Occipital lobe (tissue), 1 donor: ENCODE measurements at regions not wholly inside any gene's neighbourhood (a gene's known extent, or its start where the extent isn't known, plus 50 kb on each side); places are given as distances from the start of the nearest gene placed in this dataset.

Experiments used
- DNase-seq: peaks from one replicate; lab custom pipeline; 2025; lab: John Stamatoyannopoulos, UW

DNA sequence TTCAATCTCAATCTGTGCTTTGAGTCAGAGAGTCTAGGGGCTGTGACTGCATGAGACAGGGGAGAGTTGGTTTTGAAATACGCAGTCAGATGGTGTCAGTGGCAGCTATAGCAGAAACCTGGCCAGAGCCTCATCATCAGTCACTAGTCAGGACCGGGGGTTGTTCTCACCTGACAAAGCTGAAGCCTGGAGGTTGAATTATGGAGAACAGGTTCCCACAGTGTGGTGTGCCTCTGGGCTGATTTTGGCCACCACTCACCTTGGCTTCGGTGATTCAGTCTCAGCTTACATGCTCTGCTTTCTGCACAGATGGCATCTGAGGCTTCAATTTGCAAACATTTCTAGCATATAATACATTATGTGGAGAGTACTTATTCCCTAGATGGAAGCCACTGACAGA is 387.3 kb downstream of the YTHDC2 start:
- no peak for DNase-seq

DNA sequence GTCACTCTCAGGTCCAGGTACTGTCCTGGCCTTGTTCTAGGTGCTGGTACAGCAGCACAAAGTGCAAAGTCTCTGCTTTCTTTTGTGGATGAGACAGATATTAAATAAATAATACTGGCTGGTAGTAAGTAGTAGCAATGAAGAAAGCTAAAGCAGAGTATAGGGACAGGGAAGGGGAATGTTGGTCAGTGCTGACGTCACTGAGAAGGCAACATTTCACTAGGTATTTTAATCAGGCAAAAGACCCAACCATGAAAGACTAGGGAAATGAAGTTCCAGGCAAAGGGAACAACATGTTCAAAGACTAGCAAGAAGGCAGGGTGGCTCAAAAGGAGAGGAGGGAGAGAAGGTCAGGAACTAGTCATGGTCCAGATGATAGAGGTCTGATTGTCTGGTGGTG is 388.2 kb downstream of the YTHDC2 start:
- DNase-seq, result no peak

DNA sequence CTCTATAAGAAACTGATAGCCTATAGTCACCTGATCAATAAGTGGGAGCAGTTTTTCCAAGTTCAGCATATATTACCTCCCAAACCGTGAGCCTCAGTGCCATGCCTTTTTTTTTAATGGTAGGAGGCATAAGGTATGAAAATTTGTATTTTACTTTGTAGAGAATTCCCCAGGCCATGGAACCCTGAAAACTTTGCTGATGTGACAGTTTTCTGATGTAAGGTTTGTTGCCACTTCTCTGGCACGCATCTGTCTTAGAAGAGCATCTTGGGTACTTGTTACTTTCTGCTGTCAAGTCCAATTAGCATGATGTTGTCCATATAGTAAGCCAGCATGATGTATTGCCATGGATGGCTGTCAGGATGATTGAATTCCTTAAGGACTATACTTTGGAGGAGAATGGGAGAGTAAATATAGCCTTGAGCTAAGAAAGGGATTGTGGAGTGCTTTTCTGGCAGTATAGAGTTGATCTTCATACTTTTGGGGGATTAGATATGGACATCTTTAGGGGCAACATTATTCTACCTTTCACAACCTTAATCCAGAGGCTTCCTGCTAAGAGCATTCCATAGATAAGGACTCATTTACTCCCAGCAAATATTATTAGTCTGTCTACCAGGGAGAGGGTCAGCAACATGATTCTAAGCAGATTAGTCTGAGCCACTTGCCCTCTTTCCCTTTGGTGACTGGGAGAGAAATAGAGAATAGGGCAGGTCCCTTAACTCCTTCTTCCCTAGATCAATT is 389.6 kb downstream of the YTHDC2 start:
- no peak for DNase-seq

GRCh38 chr5:113909782-113910181 is 396.3 kb downstream of the YTHDC2 start:
- DNase-seq, result no peak

DNA sequence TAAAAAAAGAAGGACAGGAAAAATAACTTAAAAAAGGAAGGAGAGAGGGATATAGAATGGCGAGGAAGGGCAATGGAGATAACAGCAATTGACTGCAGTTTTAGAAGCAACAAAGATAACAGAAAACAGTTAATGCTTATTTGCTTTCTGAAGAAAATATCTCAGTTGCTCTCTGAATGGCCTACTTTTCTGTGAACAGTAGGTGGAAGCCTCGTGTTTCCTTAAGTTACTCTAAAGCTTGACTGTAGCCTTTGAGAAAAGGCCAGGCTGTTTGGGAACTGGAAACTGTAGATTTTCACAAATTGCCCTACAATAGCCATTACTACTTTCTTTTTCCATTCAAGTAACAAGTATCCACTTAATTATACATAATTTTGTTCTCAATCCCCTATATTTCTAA is 404.5 kb downstream of the YTHDC2 start:
- DNase-seq, result no peak

- DNase-seq, result no peak
These were observed 408.8 kb downstream of the YTHDC2 start for GRCh38 chr5:113922343-113922742.

DNA sequence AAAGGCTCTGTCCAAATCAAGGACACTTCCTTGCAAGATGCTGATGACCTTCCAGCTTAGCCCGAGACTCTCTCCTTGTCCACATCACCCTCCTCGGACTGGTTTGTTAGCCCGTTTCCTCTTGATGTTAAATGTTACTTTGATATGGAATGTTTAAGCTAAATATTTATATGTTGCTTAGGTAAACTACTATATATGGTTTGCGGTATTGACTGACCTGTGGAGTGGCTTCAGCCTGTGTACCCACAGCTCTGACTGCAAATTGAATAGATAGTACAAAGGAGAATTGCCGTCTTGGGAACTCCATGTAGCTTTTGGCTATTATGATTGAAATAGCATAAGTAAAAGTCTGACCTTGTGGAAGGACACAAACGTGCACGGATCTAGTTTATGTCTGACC is 422.0 kb downstream of the YTHDC2 start:
- DNase-seq, result no peak

DNA sequence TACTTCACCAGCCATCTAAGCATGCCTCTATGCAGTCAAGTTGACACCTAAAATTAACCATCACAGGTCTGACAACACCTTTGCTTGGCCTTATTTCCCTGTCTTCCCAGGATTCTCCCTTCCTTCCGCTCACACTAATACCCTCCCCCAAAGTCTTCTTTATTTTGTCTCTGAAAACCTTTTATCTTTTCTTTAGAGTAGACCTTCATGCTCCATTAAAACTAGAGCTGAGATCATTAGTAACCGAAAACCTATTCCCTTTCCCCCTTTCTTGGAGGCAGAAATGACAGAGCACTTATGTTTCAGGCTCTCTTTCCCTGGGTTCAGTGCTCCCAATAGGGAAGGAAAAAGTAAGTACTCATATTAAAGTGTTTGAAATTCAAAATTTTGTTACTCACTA is 423.8 kb downstream of the YTHDC2 start:
- DNase-seq, result no peak

GRCh38 chr5:113939988-113940387 is 421.9 kb upstream of the KCNN2 start:
- DNase-seq, result no peak

- no peak for DNase-seq
These were observed 411.7 kb upstream of the KCNN2 start for GRCh38 chr5:113950186-113950585.

DNA sequence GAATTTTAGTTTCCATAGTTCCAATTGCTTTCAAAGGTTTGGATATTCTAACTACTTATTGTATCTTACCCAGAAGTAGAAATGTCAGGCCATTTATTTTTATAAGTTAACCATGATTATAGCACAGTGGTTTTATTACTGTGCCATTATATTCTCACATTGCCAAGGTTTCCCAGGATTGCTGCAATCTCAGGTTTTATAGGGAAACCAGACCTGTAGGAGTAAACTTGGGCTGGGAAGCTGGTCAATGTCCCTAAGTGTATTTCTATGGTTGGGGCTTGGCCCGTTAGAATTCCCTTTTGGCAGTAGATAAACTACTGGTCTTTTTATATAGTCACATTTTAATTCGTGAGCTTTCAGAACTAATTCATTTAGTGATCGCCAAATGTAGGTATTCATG is 396.6 kb upstream of the KCNN2 start:
- DNase-seq, result no peak

- DNase-seq, result no peak
These were observed 392.0 kb upstream of the KCNN2 start for GRCh38 chr5:113969901-113970300.

DNA sequence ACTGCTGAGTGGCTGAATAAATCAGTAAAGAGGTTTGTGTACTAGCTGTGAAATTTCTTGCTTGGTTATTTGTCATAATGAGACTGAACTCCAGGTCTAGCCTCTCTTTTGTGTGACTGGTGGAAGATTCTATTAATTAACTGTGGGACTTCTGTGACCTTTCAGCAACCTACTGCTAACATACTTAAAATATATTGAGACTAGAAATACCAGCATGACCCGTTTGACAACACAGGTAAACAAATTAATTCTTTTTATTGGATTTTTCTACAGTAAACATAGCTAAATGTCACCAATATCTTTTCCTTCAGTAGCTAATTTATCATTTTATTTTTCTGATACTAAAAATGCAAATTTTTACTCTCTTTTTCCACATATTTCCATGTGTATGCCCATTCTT is 390.4 kb upstream of the KCNN2 start:
- DNase-seq, result no peak

DNA sequence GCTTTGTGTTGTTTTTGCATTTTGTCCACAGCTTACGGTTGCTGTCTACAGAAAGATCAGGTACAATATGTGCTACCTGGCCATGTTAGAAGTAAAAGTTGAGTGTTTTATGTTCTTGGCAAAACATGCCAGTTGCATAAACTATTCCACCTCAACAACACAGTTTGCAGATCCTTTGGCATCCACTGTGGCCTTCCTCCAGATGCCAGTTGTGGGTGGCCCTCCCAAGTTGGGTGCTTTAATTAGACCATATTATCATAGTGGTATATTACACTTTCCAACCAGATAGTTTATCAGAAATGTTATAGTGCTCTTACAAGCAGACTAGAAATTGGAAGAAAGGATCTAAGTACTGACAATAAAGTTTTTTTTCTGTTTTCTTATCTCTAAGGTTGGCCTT is 386.9 kb upstream of the KCNN2 start:
- no peak for DNase-seq

DNA sequence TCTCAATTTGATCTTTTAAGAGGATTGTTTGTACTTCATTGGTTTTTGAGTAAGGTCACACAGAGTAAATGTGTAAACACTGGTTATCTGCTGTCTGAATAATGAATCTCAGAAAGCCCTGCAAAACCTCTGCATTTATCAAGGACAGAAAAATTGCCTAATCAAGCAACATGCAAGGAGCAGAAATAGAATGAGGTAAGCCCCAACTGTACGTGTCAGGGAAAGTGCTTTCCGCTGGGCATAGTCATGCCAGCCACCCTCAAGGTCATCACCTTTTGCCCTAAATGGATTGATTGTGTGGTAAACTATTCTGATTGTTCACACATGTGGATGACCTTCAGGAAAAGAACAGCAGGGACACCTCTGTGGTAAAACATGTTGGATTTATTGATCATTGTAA is 376.9 kb upstream of the KCNN2 start:
- no peak for DNase-seq

DNA sequence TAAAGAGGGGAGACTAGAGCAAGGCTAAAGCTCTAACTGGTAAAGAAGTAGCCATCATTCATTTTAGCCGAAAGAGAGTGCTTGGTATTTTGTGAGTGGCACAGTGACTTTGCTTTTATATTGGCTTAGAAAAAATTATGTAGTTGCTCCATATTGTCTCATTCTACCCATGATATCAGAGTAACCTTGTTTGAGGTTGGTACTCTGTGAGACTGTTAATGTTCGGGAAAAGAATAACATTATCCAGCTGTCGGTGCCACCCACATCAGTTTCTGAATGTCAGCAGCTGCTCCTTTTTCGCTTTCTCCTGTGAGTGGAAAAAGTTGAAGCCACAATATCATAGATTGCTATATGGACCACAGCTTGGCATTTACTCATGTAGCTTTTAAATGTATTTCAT is 376.4 kb upstream of the KCNN2 start:
- no peak for DNase-seq

GRCh38 chr5:113989278-113989912 is 372.5 kb upstream of the KCNN2 start:
- no peak for DNase-seq

- DNase-seq, result no peak
These were observed 372.0 kb upstream of the KCNN2 start for GRCh38 chr5:113989913-113990305.

DNA sequence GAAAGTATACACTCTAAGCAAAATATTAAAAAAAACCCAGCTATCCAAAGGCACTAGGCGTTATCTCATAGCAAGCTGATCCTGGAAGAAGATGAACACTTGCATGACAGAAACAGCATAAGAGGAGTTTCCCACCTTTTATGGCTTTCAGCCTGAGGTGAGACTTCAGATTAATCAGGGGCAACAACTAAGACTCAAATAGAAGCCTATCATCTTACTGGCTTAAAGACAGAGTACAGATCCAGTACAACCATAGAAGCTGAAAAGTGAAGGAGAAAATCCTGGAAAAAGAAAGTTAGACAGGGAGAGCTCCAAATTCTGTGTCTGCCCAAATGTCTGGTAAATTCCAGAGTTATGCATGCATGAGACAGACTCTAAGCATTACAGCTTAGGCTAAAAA is 360.8 kb upstream of the KCNN2 start:
- DNase-seq, result no peak

DNA sequence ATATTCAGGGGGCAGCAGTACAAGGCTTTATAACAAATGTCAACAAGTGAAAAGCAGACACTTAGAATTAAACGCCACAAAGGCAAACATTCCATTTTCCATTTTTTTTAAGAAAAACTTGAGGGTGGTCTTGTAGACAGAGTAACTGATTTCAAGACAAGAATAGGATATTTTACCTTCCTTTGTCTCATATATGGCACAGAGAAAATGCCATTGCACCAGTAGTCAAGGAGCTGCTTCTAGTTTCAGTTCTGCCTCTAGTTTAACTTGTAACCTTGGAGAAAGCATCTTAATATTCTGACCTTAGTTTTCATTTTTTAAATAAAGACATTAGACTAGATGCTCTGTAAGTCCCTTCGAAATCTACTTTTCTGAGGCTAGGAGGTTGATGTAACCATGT is 355.3 kb upstream of the KCNN2 start:
- no peak for DNase-seq

- no peak for DNase-seq
These were observed 354.2 kb upstream of the KCNN2 start for GRCh38 chr5:114007678-114008077.

DNA sequence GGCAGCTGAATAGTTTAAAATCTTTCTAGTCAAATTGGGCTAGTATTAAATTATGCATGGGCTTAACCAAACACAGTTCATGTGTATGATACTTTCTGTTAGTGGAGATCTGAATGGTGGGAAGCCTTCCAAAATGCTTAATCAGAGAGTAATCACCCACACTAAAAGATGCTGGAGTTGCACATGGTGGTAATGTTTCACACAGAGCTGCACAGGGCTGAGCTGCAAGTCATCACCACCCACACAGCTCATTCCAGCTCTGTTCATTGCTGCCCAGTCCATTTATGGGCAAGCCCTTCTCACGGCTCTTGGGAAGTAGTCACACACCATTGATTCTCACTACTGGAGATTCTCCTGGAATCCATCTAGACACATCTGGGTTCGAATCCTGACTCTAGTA is 351.5 kb upstream of the KCNN2 start:
- DNase-seq, result peak; percentile 1

- no peak for DNase-seq
These were observed 343.7 kb upstream of the KCNN2 start for GRCh38 chr5:114018186-114018585.

DNA sequence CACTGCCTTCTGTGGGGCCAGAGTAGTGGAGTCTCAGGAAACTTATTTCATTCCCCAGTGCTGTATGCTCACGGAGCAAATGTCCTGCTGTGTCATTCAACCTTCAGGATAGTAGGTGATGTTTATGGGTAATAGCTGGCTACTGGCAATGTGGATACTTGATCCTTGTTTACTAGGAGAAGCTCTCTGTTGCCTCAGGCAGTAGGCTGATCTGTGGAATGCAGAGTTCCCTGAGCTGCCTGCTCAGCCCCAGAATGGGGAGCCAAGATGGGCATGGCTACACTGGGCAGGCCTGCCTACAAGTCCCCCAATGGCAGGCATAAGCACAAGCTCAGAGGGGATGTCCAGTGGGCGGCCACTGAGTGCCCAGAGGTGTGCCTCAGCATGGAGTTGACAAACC is 323.1 kb upstream of the KCNN2 start:
- no peak for DNase-seq
